ENCODE measurements at regions not wholly inside any gene's neighbourhood (a gene's known extent, or its start where the extent isn't known, plus 50 kb on each side); places are given as distances from the start of the nearest gene placed in this dataset.

DNA sequence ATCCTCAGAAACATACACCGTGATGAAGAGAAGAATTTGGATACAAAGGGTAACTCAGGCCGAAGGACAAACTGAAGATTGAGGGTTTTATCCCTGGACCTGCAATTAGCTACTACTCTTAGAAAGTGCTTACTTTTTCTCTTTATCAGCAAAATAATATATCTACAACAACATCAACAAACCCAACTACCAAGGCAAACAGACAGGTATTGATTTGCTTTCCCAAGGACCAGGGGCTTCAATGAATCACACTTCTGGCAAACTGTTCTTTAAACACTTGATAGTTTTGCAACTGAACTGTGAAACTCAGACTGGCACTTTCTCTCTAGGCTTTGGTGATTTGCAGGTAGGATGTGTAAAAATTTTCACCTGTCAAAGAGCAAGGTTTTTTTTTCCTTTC is 247.5 kb downstream of the SEC23A start:
- TF ChIP-seq POLR2A (IDR thresholded peaks at IDR 0.05) = no peak
- TF ChIP-seq CTCF (IDR thresholded peaks at IDR 0.05) = no peak
